H9 (cell line): ENCODE measurements at regions not wholly inside any gene's neighbourhood (a gene's known extent, or its start where the extent isn't known, plus 50 kb on each side); places are given as distances from the start of the nearest gene placed in this dataset.

Experiments used
- DNase-seq: peaks from one replicate; pipeline ENCODE4 v3.0.0-alpha.2; 2017
- H2AFZ ChIP-seq: one replicate; pipeline ENCODE4 v1.6.1; 2013; ENCODE audit warnings: mild to moderate bottlenecking, low read length, control low read depth, moderate library complexity
- H2AK5ac ChIP-seq: 2 replicates; pipeline ENCODE4 v1.6.1; 2013; ENCODE audit warnings: low read length, control low read depth, mixed read lengths; ENCODE audit not compliant: insufficient read length
- H2BK120ac ChIP-seq: one replicate; pipeline ENCODE4 v1.6.1; 2013; ENCODE audit warnings: low read depth, mild to moderate bottlenecking, low read length, control low read depth, inconsistent platforms; ENCODE audit not compliant: poor library complexity, severe bottlenecking
- H2BK12ac ChIP-seq: 2 replicates; pipeline ENCODE4 v1.6.1; 2013; ENCODE audit warnings: low read length, control low read depth, mixed read lengths, low read depth; ENCODE audit not compliant: insufficient read length
- H2BK15ac ChIP-seq: 2 replicates; pipeline ENCODE4 v1.6.1; 2013; ENCODE audit warnings: low read depth, low read length, control low read depth
- H2BK20ac ChIP-seq: one replicate; pipeline ENCODE4 v1.6.1; 2013; ENCODE audit warnings: low read depth, mild to moderate bottlenecking, low read length, control low read depth, inconsistent platforms; ENCODE audit not compliant: poor library complexity, severe bottlenecking
- H2BK5ac ChIP-seq: 2 replicates; pipeline ENCODE4 v1.6.1; 2013; ENCODE audit warnings: low read length, control low read depth, mixed read lengths; ENCODE audit not compliant: insufficient read length
- H3K14ac ChIP-seq: 2 replicates; pipeline ENCODE4 v1.6.1; 2013; ENCODE audit warnings: low read length, control low read depth; ENCODE audit not compliant: insufficient read depth
- H3K18ac ChIP-seq: 2 replicates; pipeline ENCODE4 v1.6.1; 2013; ENCODE audit warnings: low read depth, mild to moderate bottlenecking, mixed read lengths, low read length, control low read depth; ENCODE audit not compliant: insufficient read length
- H3K23ac ChIP-seq: 2 replicates; pipeline ENCODE4 v1.6.1; 2013; ENCODE audit warnings: low read length, control low read depth, mixed read lengths, low read depth; ENCODE audit not compliant: insufficient read length
- H3K23me2 ChIP-seq: 2 replicates; pipeline ENCODE4 v1.6.1; 2013; ENCODE audit warnings: low read depth, mild to moderate bottlenecking, mixed read lengths, low read length, control low read depth; ENCODE audit not compliant: insufficient read length, poor library complexity, severe bottlenecking
- H3K27ac ChIP-seq: 2 replicates; pipeline ENCODE4 v1.5.1; 2013; ENCODE audit warnings: low read length, control low read depth, mixed read lengths, low read depth; ENCODE audit not compliant: insufficient read length
- H3K27me3 ChIP-seq: 2 replicates; pipeline ENCODE4 v1.6.1; 2013; ENCODE audit warnings: low read length, control low read depth, inconsistent platforms; ENCODE audit not compliant: insufficient read depth
- H3K4ac ChIP-seq: 2 replicates; pipeline ENCODE4 v1.6.1; 2013; ENCODE audit warnings: low read depth, mild to moderate bottlenecking, control low read depth, inconsistent platforms, low read length, moderate library complexity
- H3K4me1 ChIP-seq: 2 replicates; pipeline ENCODE4 v1.6.1; 2013; ENCODE audit warnings: low read length, control low read depth, inconsistent platforms; ENCODE audit not compliant: insufficient read depth
- H3K4me2 ChIP-seq: 2 replicates; pipeline ENCODE4 v1.6.1; 2013; ENCODE audit warnings: low read length, control low read depth, mixed read lengths; ENCODE audit not compliant: insufficient read length, insufficient read depth
- H3K56ac ChIP-seq: 2 replicates; pipeline ENCODE4 v1.6.1; 2013; ENCODE audit warnings: low read depth, mild to moderate bottlenecking, mixed read lengths, low read length, control low read depth; ENCODE audit not compliant: insufficient read length
- H3K79me1 ChIP-seq: 2 replicates; pipeline ENCODE4 v1.6.1; 2013; ENCODE audit warnings: low read depth, mild to moderate bottlenecking, moderate library complexity, low read length, control low read depth, inconsistent platforms; ENCODE audit not compliant: insufficient read depth, poor library complexity, severe bottlenecking
- H3K79me2 ChIP-seq: 2 replicates; pipeline ENCODE4 v1.6.1; 2013; ENCODE audit warnings: low read length, control low read depth, inconsistent platforms; ENCODE audit not compliant: insufficient read depth
- H3K9ac ChIP-seq: 2 replicates; pipeline ENCODE4 v1.6.1; 2013; ENCODE audit warnings: low read length, control low read depth, mixed read lengths; ENCODE audit not compliant: insufficient read length; ENCODE audit errors: extremely low read depth
- H3K9me3 ChIP-seq: one replicate; pipeline ENCODE4 v1.6.1; 2013; ENCODE audit warnings: low read depth, low read length, inconsistent platforms; ENCODE audit not compliant: control insufficient read depth
- H3T11ph ChIP-seq: one replicate; pipeline ENCODE4 v1.6.1; 2013; ENCODE audit warnings: mild to moderate bottlenecking, low read length, control low read depth, inconsistent platforms
- H4K20me1 ChIP-seq: one replicate; pipeline ENCODE4 v1.6.1; 2013; ENCODE audit not compliant: control insufficient read depth, insufficient read length, insufficient read depth
- H4K5ac ChIP-seq: 2 replicates; pipeline ENCODE4 v1.6.1; 2013; ENCODE audit warnings: low read depth, mild to moderate bottlenecking, mixed read lengths, low read length, control low read depth; ENCODE audit not compliant: insufficient read length
- H4K8ac ChIP-seq: replicated peaks from 2 replicates; pipeline ENCODE4 v1.6.1; 2013; ENCODE audit warnings: low read length, control low read depth, mixed read lengths, low read depth; ENCODE audit not compliant: insufficient read length
- H4K91ac ChIP-seq: 2 replicates; pipeline ENCODE4 v1.6.1; 2013; ENCODE audit warnings: low read depth, mild to moderate bottlenecking, moderate library complexity, mixed read lengths, low read length, control low read depth; ENCODE audit not compliant: insufficient read length
- H3K27ac Mint-ChIP-seq, 3 experiments: 2 replicates in 2 of 3; 3 replicates in 1 of 3; pipeline ENCODE4 v1.8.0; 2020 to 2021; ENCODE audit warnings: mixed read lengths in 3 of 3, mild to moderate bottlenecking in 1 of 3, moderate library complexity in 1 of 3
- H3K27me3 Mint-ChIP-seq: 2 replicates; pipeline ENCODE4 v1.8.0; 2021; ENCODE audit warnings: low read depth, mild to moderate bottlenecking, moderate library complexity, mixed read lengths
- H3K36me3 Mint-ChIP-seq, 3 experiments: 2 replicates in 2 of 3; 3 replicates in 1 of 3; pipeline ENCODE4 v1.8.0; 2020 to 2021; ENCODE audit warnings: low read depth in 3 of 3, mixed read lengths in 3 of 3; ENCODE audit not compliant: insufficient read depth in 1 of 3
- H3K4me1 Mint-ChIP-seq, 2 experiments: 2 replicates each; pipeline ENCODE4 v1.8.0; 2020; ENCODE audit warnings: mixed read lengths in 2 of 2
- H3K4me3 Mint-ChIP-seq, 2 experiments: 2 replicates in 1 of 2; 3 replicates in 1 of 2; pipeline ENCODE4 v1.8.0; 2020 to 2021; ENCODE audit warnings: mild to moderate bottlenecking in 2 of 2, mixed read lengths in 2 of 2, moderate library complexity in 1 of 2
- H3K9me3 Mint-ChIP-seq, 2 experiments: 2 replicates in 1 of 2; 3 replicates in 1 of 2; pipeline ENCODE4 v1.8.0; 2020; ENCODE audit warnings: mild to moderate bottlenecking in 2 of 2, mixed read lengths in 2 of 2, moderate library complexity in 1 of 2
- CTCF ChIP-seq: fragments of 200-600 bp; sonication (generic); conservative IDR thresholded peaks from 3 replicates; pipeline ENCODE4 v1.8.0; 2021; ENCODE audit warnings: antibody characterized with exemption, mild to moderate bottlenecking
- WGBS: extraction: QIAGEN DNeasy Blood & Tissue Kit; methylation state at CpG from one replicate; pipeline ENCODE4 v1.1.7; 2013; ENCODE audit warnings: missing lambda C conversion rate, low lambda C conversion rate, mixed read lengths; ENCODE audit not compliant: insufficient read length; ENCODE audit errors: extremely low coverage; 5-methylcytosine and 5-hydroxymethylcytosine counted together

GRCh38 chr9:109723781-109724180 lies 56.2 kb upstream of the PALM2AKAP2 start:
- H2AK5ac ChIP-seq: no peak overlapping the region
- Mint-ChIP-seq H3K4me1 (peaks cover 0 to 3% of the 10 kb centered on the region in 2 experiments; a peak in 2 of 4 replicates), H3K4me3 (no peak overlapping the region), H3K27me3 (no peaks in the 10 kb centered on the region), H3K36me3 (no peaks in the 10 kb centered on the region), H3K27ac (no peak overlapping the region), H3K9me3 (no peaks in the 10 kb centered on the region)
- H3K79me1 ChIP-seq: no peaks in the 10 kb centered on the region
- no peaks in the 10 kb centered on the region for H3K27me3 ChIP-seq
- H3K9me3 ChIP-seq: no peaks in the 10 kb centered on the region
- no peak overlapping the region for H2AFZ ChIP-seq
- no peaks in the 10 kb centered on the region for H4K20me1 ChIP-seq
- no peak overlapping the region for H3T11ph ChIP-seq
- H2BK20ac ChIP-seq: no peak overlapping the region
- H3K27ac ChIP-seq: no peak overlapping the region
- H4K91ac ChIP-seq: no peak overlapping the region
- H2BK15ac ChIP-seq: no peak overlapping the region
- no peak overlapping the region for H2BK5ac ChIP-seq
- no peak overlapping the region for H3K56ac ChIP-seq
- H3K14ac ChIP-seq: no peak overlapping the region
- H3K23ac ChIP-seq: no peak overlapping the region
- H3K4me1 ChIP-seq: no peaks in the 10 kb centered on the region
- no peak overlapping the region for H4K8ac ChIP-seq
- no CpG with 5 or more reads among the region's 2 CpGs for WGBS
- no peak overlapping the region for H3K4me2 ChIP-seq
- H2BK120ac ChIP-seq: no peak overlapping the region
- no peak overlapping the region for H3K18ac ChIP-seq
- no peak overlapping the region for H3K9ac ChIP-seq
- no peaks in the 10 kb centered on the region for H3K23me2 ChIP-seq
- no peak overlapping the region for H3K4ac ChIP-seq
- TF ChIP-seq CTCF: no peak
- H2BK12ac ChIP-seq: no peak overlapping the region
- H4K5ac ChIP-seq: no peak overlapping the region
- no peak for DNase-seq
- H3K79me2 ChIP-seq: no peaks in the 10 kb centered on the region
